HG03103 (cell line): ENCODE measurements at regions not wholly inside any gene's neighbourhood (a gene's known extent, or its start where the extent isn't known, plus 50 kb on each side); places are given as distances from the start of the nearest gene placed in this dataset.

Source experiments
- ATAC-seq: cut with Tn5 transposase; IDR thresholded peaks from one replicate; pipeline ENCODE4 v1.9.1; 2021; ENCODE audit warnings: low read depth; ENCODE audit not compliant: unreplicated experiment

GRCh38 chr2:105626212-105626965 lies 118.3 kb upstream of the NCK2 start:
- no peak for ATAC-seq

- no peak for ATAC-seq
These were observed 119.1 kb upstream of the NCK2 start for GRCh38 chr2:105625632-105626031.

- no peak for ATAC-seq
These were observed 123.7 kb upstream of the NCK2 start for GRCh38 chr2:105621038-105621437.

GRCh38 chr2:105618351-105618659 lies 126.4 kb upstream of the NCK2 start:
- ATAC-seq: no peak

- ATAC-seq: no peak
These were observed 126.9 kb upstream of the NCK2 start for GRCh38 chr2:105617631-105618350.

- no peak for ATAC-seq
These were observed 129.4 kb upstream of the NCK2 start for GRCh38 chr2:105615305-105615704.

- no peak for ATAC-seq
These were observed 132.8 kb upstream of the NCK2 start for GRCh38 chr2:105611811-105612424.

- no peak for ATAC-seq
These were observed 133.4 kb upstream of the NCK2 start for GRCh38 chr2:105611333-105611637.

GRCh38 chr2:105610576-105611332 lies 134.0 kb upstream of the NCK2 start:
- ATAC-seq: no peak

- no peak for ATAC-seq
These were observed 134.8 kb upstream of the NCK2 start for GRCh38 chr2:105609746-105610402.

GRCh38 chr2:105607920-105608504 lies 136.7 kb upstream of the NCK2 start:
- no peak for ATAC-seq

GRCh38 chr2:105606081-105606480 lies 138.6 kb upstream of the NCK2 start:
- ATAC-seq: no peak

GRCh38 chr2:105604938-105605337 lies 139.8 kb upstream of the NCK2 start:
- ATAC-seq: no peak

GRCh38 chr2:105600949-105601794 lies 143.5 kb upstream of the NCK2 start:
- no peak for ATAC-seq

- ATAC-seq: no peak
These were observed 144.1 kb upstream of the NCK2 start for GRCh38 chr2:105600602-105600948.

- no peak for ATAC-seq
These were observed 144.7 kb upstream of the NCK2 start for GRCh38 chr2:105600037-105600442.

- ATAC-seq: no peak
These were observed 145.6 kb upstream of the NCK2 start for GRCh38 chr2:105598829-105599698.
